ENCODE measurements at regions not wholly inside any gene's neighbourhood (a gene's known extent, or its start where the extent isn't known, plus 50 kb on each side); places are given as distances from the start of the nearest gene placed in this dataset.

- 76% methylated on average over 12 of the region's 12 CpGs; no CpG with 5 or more reads in 1 of the 2 donors for WGBS, 2 donors (ENCODE audit: low coverage in 1 of 2)
- Histone ChIP-seq H3K27ac (no peak overlapping the region), H3K9me3 (no peaks in the 10 kb centered on the region), H3K27me3 (no peaks in the 10 kb centered on the region), H3K4me3 (no peak overlapping the region), H3K4me1 (peaks cover 0 to 5% (median 0%) of the 10 kb centered on the region in 4 donors), H3K36me3 (no peaks in the 10 kb centered on the region)
- DNase-seq: no peak
- intact Hi-C loops (cut with DNase I; ENCODE audit: low total_unique reads) (no loop called here), in situ Hi-C loops (cut with MboI; ENCODE audit: low pct_ligation_motif_present in 1 of 4, low pct_unique_long_range_greater_than_20kb in 1 of 4, low sequenced_read_pairs in 3 of 4) (no loop called here)
- TF ChIP-seq POLR2A (IDR thresholded peaks at IDR 0.05) (no peak), POLR2AphosphoS5 (IDR thresholded peaks at IDR 0.05) (no peak), CTCF (IDR thresholded peaks at IDR 0.05) (no peak), EP300 (IDR thresholded peaks at IDR 0.05; ENCODE audit: low read depth) (no peak)
These were observed 90.2 kb upstream of the TSPAN2 start for GRCh38 chr1:115179397-115180079.

DNA sequence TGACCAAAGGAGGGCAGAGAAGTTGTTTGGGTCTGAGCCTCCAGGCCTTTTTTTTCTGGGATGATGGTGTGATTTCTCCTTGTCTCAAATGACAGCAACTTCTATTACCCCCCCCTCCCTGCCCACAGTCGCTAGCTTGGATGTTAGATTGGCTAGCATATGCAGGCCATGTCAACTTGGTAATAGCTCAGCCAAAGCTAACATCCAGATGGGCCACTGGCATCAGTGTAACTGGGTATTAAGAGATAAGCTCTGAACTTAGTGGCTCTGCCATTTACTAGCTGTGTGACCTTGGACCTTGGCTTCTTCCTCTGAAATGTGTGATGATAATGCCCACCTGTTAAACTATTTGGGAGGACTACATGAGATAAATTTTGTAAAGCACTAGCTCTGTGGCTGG lies 86.9 kb upstream of the TSPAN2 start:
- no peaks in the 10 kb centered on the region for H3K36me3 ChIP-seq
- intact Hi-C loops (cut with DNase I; ENCODE audit: low total_unique reads) (no loop called here), in situ Hi-C loops (cut with MboI; ENCODE audit: low pct_ligation_motif_present in 1 of 4, low pct_unique_long_range_greater_than_20kb in 1 of 4, low sequenced_read_pairs in 3 of 4) (no loop called here)
- no peaks in the 10 kb centered on the region for H3K27me3 ChIP-seq
- WGBS, 2 donors (ENCODE audit: low coverage in 1 of 2): 73% methylated on average over 1 of the region's 1 CpG; no CpG with 5 or more reads in 1 of the 2 donors
- no peak for TF ChIP-seq EP300 (IDR thresholded peaks at IDR 0.05; ENCODE audit: low read depth)
- no peak for TF ChIP-seq CTCF (IDR thresholded peaks at IDR 0.05)
- TF ChIP-seq POLR2A (IDR thresholded peaks at IDR 0.05): no peak
- TF ChIP-seq POLR2AphosphoS5 (IDR thresholded peaks at IDR 0.05): no peak
- H3K4me3 ChIP-seq: no peak overlapping the region
- H3K9me3 ChIP-seq: no peaks in the 10 kb centered on the region
- no peaks in the 10 kb centered on the region for H3K4me1 ChIP-seq
- H3K27ac ChIP-seq: no peak overlapping the region
- no peak for DNase-seq

- Histone ChIP-seq H3K9me3 (no peaks in the 10 kb centered on the region), H3K36me3 (no peaks in the 10 kb centered on the region), H3K27me3 (no peaks in the 10 kb centered on the region), H3K4me1 (no peaks in the 10 kb centered on the region), H3K27ac (no peak overlapping the region), H3K4me3 (no peak overlapping the region)
- TF ChIP-seq POLR2A (IDR thresholded peaks at IDR 0.05) (no peak), CTCF (IDR thresholded peaks at IDR 0.05) (no peak), POLR2AphosphoS5 (IDR thresholded peaks at IDR 0.05) (no peak), EP300 (IDR thresholded peaks at IDR 0.05; ENCODE audit: low read depth) (no peak)
- no peak for DNase-seq
- 69 to 100% methylated on average over 1 to 2 of the region's 2 CpGs for WGBS, 2 donors (ENCODE audit: low coverage in 1 of 2)
- intact Hi-C loops (cut with DNase I; ENCODE audit: low total_unique reads): no loop called here
- in situ Hi-C loops (cut with MboI; ENCODE audit: low pct_ligation_motif_present in 1 of 4, low pct_unique_long_range_greater_than_20kb in 1 of 4, low sequenced_read_pairs in 3 of 4): no loop called here
These were observed 86.3 kb upstream of the TSPAN2 start for GRCh38 chr1:115175596-115175995.

DNA sequence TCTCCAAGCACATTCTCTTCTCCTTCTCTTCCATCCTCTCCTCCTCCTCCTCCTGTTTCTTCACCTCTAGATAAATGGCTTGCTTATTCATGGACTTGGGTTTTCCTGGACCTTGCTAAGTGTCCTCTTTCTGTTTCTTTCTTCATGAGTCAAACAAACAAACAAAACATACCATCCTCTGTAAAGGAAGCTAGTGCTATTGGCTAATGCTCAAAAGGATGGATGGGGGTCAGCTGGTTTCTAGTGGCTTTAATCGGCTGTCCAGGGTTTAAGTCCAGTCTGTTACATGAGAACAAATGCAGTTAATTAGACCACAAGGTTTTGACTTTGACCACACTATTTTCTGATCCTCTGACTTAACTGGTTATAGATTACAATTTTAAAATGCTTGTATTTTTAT lies 83.8 kb upstream of the TSPAN2 start:
- intact Hi-C loops (cut with DNase I; ENCODE audit: low total_unique reads) (no loop called here), in situ Hi-C loops (cut with MboI; ENCODE audit: low pct_ligation_motif_present in 1 of 4, low pct_unique_long_range_greater_than_20kb in 1 of 4, low sequenced_read_pairs in 3 of 4) (no loop called here)
- H3K27ac ChIP-seq: no peak overlapping the region
- WGBS, 2 donors (ENCODE audit: low coverage in 1 of 2): 67 to 92% methylated on average over 1 of the region's 1 CpG
- no peaks in the 10 kb centered on the region for H3K4me1 ChIP-seq
- H3K9me3 ChIP-seq: no peaks in the 10 kb centered on the region
- no peaks in the 10 kb centered on the region for H3K27me3 ChIP-seq
- no peaks in the 10 kb centered on the region for H3K36me3 ChIP-seq
- no peak for DNase-seq
- H3K4me3 ChIP-seq: no peak overlapping the region
- no peak for TF ChIP-seq CTCF (IDR thresholded peaks at IDR 0.05)
- no peak for TF ChIP-seq POLR2A (IDR thresholded peaks at IDR 0.05)
- TF ChIP-seq POLR2AphosphoS5 (IDR thresholded peaks at IDR 0.05): no peak
- no peak for TF ChIP-seq EP300 (IDR thresholded peaks at IDR 0.05; ENCODE audit: low read depth)
